GM19023 (cell line): ENCODE measurements at regions not wholly inside any gene's neighbourhood (a gene's known extent, or its start where the extent isn't known, plus 50 kb on each side); places are given as distances from the start of the nearest gene placed in this dataset.
"Not testable (repeated sequence)": the region's sequence is repeated elsewhere in the genome, so short reads cannot be mapped to it uniquely, and the experiment has no call there.

Experiments used
- ATAC-seq: cut with Tn5 transposase; IDR thresholded peaks from one replicate; pipeline ENCODE4 v1.9.1; 2021; ENCODE audit warnings: mild to moderate bottlenecking, moderate library complexity; ENCODE audit not compliant: unreplicated experiment

GRCh38 chr13:56015919-56016318, 1124.8 kb upstream of the PRR20A start:
- no peak for ATAC-seq

GRCh38 chr13:56019606-56020005, 1121.1 kb upstream of the PRR20A start:
- ATAC-seq, result no peak

- no peak for ATAC-seq
Measured at GRCh38 chr13:56020425-56020824, 1120.3 kb upstream of the PRR20A start.

- ATAC-seq, result no peak
Measured at GRCh38 chr13:56039992-56040391, 1100.7 kb upstream of the PRR20A start.

- no peak for ATAC-seq
Measured at GRCh38 chr13:56066321-56066720, 1074.4 kb upstream of the PRR20A start.

GRCh38 chr13:56102641-56103040, 1038.1 kb upstream of the PRR20A start:
- no peak for ATAC-seq

GRCh38 chr13:56110751-56111150, 1030.0 kb upstream of the PRR20A start:
- no peak for ATAC-seq

- ATAC-seq, result no peak
Measured at GRCh38 chr13:56134524-56134923, 1006.2 kb upstream of the PRR20A start.

- no peak for ATAC-seq
Measured at GRCh38 chr13:56166864-56167263, 973.9 kb upstream of the PRR20A start.

- no peak for ATAC-seq
Measured at GRCh38 chr13:56168581-56168980, 972.1 kb upstream of the PRR20A start.

GRCh38 chr13:56173346-56173745, 967.4 kb upstream of the PRR20A start:
- no peak for ATAC-seq

- no peak for ATAC-seq
Measured at GRCh38 chr13:56182598-56182997, 958.1 kb upstream of the PRR20A start.

- ATAC-seq, result no peak
Measured at GRCh38 chr13:56187331-56187730, 953.4 kb upstream of the PRR20A start.

GRCh38 chr13:56188582-56188981, 952.1 kb upstream of the PRR20A start:
- not testable (repeated sequence) for ATAC-seq

GRCh38 chr13:56189439-56189838, 951.3 kb upstream of the PRR20A start:
- ATAC-seq, result no peak

- no peak for ATAC-seq
Measured at GRCh38 chr13:56189978-56190377, 950.7 kb upstream of the PRR20A start.

GRCh38 chr13:56198350-56198749, 942.4 kb upstream of the PRR20A start:
- ATAC-seq, result no peak

GRCh38 chr13:56201834-56202233, 938.9 kb upstream of the PRR20A start:
- ATAC-seq, result no peak

- no peak for ATAC-seq
Measured at GRCh38 chr13:56216221-56216620, 924.5 kb upstream of the PRR20A start.

GRCh38 chr13:56247692-56248091, 893.0 kb upstream of the PRR20A start:
- ATAC-seq, result no peak

GRCh38 chr13:56271686-56272085, 869.0 kb upstream of the PRR20A start:
- no peak for ATAC-seq

GRCh38 chr13:56283262-56283828, 857.4 kb upstream of the PRR20A start:
- no peak for ATAC-seq

GRCh38 chr13:56299650-56300049, 841.1 kb upstream of the PRR20A start:
- no peak for ATAC-seq
